ENCODE measurements at regions not wholly inside any gene's neighbourhood (a gene's known extent, or its start where the extent isn't known, plus 50 kb on each side); places are given as distances from the start of the nearest gene placed in this dataset.

GRCh38 chr9:90331826-90332575 lies 310.6 kb downstream of the DIRAS2 start:
- DNase-seq (ENCODE audit: low spot score): no peak

- no peak for DNase-seq (ENCODE audit: low spot score)
Observed at GRCh38 chr9:90333226-90333625, 309.4 kb downstream of the DIRAS2 start.

DNA sequence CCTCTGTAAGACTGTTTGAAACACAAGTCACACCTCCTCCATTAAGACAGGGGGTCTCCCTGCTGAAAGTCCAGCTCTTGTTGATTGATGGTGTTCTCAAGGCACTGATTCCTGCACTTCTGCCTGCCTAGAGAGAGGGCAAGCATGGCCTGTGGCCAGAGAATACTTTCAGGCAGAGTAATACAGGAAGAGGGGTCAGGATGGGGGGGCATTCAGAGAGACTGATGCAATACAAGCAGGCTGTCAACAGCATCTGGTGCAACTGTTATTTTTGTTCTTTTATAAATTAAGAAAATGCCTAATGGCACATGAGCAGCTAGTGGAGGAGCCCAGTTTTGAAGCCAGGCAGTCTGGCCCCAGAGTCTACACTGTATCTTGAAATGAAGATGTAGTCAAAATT lies 302.2 kb downstream of the DIRAS2 start:
- no peak for DNase-seq (ENCODE audit: low spot score)

GRCh38 chr9:90342607-90343006 lies 300.0 kb downstream of the DIRAS2 start:
- DNase-seq (ENCODE audit: low spot score): no peak

DNA sequence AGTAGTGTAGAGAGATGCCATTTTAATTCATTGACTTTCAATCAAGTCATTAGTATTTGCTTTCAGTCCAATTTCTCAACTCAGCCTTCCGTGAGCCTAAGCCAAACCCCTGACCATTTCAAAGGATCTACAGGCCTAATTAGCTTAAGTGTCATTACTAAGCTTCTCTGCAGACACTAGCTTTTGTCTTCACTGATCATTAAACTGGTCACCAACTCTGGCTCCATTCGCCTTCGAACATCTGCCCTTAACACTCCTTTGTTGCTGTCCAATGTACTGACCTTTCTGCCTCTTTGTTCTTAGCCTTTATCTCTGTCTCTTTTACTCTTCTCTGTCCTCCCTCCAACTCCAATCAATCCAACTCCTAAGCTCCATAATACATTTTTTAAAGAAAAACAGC lies 299.3 kb downstream of the DIRAS2 start:
- DNase-seq (ENCODE audit: low spot score): no peak

DNA sequence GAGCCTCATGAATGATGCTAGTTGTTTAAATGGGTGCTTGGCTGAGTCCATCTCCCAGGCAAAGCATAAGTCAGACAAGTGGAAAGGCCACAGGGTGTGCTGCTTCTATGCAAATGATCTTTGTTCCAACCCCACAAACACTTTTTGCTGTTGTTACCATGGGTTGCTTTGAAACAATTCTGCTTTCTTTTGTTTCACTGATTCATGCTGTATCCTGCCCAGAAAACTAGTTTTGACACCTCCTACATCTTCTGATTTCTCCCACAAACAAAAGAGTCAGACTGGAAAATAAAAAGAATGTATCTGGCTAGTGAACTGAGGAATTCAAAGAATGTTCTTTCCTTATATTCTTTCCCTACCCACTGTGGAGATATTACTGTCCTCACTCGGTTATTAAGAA lies 298.6 kb downstream of the DIRAS2 start:
- no peak for DNase-seq (ENCODE audit: low spot score)

DNA sequence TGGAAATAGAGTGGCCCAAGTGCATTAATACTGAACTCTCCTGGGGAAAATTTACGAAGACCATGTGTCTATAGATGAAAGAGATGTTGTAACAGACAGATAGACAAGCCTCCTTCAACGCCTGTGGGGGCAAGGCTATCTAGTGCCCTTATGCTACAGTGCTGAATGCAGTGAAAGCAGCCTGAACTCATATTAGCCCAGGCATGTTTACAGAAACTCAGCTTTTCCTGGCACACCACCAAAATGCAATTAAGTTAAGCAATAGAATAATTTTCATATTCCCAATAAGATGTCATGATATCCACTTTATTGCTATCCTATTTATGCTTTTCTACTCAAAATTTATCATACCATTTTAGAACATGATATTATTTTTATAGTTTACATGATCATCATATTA lies 277.0 kb downstream of the DIRAS2 start:
- DNase-seq (ENCODE audit: low spot score): no peak

- DNase-seq (ENCODE audit: low spot score): no peak
Observed at GRCh38 chr9:90368241-90368640, 274.4 kb downstream of the DIRAS2 start.

GRCh38 chr9:90368928-90369327 lies 273.7 kb downstream of the DIRAS2 start:
- no peak for DNase-seq (ENCODE audit: low spot score)

DNA sequence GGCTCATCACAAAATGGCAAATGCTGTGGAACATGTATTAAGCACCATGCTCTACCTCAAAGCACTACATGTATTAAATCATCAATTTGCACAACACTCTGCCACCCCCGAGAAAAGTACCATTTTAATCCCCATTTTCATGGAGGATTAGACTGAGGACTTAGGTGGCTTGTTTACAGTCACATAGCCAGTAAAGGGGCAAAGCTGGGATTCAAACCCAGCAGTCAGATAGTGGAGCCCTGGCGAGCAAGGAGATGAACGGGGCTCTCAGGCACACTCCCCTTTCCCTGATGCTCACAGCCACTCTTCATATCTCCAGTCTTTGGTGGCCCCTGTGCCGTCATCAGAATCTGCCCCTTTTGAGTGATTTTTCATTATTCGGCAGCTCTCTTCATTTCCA lies 262.9 kb downstream of the DIRAS2 start:
- no peak for DNase-seq (ENCODE audit: low spot score)

- no peak for DNase-seq (ENCODE audit: low spot score)
Observed at GRCh38 chr9:90385146-90385545, 257.5 kb downstream of the DIRAS2 start.

DNA sequence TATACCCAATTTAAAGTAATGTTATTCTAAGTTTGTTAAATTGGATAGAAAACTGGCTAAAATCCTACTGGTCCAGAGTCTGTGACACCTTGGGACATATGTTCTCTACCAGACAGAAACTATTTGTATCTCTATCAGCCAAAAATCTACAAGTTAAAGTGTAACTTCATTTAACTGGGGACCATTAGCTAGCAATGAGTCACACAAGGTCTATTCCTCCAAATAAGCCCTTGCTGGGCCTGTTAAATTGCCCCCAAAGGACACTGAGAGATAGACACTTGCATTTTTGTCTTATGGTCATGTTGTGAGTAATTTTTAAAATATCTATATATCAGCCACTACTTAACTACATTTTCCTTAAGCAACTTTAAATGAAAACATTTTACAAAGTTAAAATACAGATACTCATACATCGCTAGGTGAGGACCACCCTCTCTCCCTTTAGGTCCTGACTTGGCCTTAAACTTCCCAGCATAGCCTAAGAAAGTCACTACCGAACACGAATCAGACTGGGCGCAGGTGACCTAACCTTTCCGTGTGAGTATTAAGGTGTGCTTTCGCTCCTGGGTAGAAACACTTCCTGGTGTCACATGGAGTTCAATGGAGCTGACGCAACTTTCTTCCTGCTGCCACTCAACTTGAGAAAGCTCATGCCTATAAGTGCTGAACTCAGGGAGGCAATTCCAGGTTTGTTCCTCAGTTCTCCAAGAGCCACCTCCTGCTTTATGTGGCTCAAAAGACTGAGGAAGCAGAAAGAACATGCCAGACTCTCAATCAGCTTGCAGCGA lies 249.1 kb downstream of the DIRAS2 start:
- DNase-seq (ENCODE audit: low spot score): no peak

- no peak for DNase-seq (ENCODE audit: low spot score)
Observed at GRCh38 chr9:90394871-90395270, 247.8 kb downstream of the DIRAS2 start.

DNA sequence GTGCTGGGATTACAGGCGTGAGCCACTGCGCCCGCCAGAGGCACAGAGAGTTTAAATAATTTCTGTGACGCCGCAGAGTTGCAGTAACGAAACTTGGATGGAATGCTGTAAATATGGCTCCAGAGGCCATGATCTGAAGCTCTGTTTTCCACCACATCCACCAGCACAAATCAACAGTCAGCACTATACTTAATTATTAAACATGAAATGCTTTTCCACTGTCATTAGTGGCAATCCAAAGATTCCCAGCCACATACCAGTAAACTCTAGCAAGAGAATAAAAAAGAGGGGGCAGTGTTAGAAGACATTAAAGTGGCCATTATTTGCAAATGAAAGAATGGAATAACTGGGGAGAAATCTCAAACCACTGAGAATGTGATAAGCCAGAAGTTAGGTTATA lies 242.5 kb downstream of the DIRAS2 start:
- DNase-seq (ENCODE audit: low spot score): no peak

DNA sequence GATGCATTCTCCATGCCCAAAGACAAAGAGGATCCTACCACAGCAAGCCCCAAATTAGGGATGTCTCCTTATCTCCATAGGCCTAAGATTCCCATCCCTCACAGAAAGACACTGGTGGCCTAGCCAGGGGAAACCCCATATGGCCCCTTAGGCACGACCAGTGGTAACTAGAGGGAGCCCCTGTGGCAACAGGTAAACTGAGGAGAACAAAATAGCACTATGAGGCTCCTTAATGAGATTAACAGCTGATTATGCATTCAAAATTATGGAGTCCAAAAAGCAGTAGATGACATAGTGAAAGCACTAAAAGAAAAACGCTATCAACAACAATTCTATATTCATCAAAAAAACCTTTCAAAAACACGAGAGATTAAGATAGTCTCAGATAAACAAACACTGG lies 234.0 kb downstream of the DIRAS2 start:
- no peak for DNase-seq (ENCODE audit: low spot score)

GRCh38 chr9:90419221-90419851 lies 223.3 kb downstream of the DIRAS2 start:
- no peak for DNase-seq (ENCODE audit: low spot score)

- DNase-seq (ENCODE audit: low spot score): no peak
Observed at GRCh38 chr9:90420211-90420610, 222.4 kb downstream of the DIRAS2 start.

GRCh38 chr9:90420768-90421513 lies 221.7 kb downstream of the DIRAS2 start:
- DNase-seq (ENCODE audit: low spot score): no peak

GRCh38 chr9:90421786-90422185 lies 220.8 kb downstream of the DIRAS2 start:
- no peak for DNase-seq (ENCODE audit: low spot score)

DNA sequence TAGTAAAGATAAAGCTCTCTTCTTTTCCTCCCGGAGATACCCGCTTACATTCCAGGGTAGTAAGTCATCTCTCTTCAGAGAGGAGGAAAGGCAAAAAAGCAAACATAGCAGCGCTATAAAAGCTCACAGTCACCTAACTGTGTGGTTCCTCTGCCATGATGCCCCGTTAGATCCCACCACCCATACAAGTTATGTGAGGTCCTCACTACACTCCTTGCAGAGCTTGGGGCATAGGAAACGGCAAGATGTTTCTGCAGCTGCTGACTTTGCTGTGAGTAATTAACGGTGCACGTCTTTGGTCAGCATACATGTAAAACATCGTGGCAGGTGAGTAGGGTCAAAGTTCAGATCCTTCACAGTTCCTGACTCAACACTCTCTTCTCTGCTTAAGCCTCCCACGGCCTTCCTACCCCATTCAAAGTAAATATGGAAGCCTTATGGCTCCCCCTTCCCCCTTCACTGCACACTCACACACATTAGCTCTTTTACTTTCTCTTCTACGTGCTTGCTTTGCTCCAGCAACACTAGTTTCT lies 218.9 kb downstream of the DIRAS2 start:
- DNase-seq (ENCODE audit: low spot score): no peak

DNA sequence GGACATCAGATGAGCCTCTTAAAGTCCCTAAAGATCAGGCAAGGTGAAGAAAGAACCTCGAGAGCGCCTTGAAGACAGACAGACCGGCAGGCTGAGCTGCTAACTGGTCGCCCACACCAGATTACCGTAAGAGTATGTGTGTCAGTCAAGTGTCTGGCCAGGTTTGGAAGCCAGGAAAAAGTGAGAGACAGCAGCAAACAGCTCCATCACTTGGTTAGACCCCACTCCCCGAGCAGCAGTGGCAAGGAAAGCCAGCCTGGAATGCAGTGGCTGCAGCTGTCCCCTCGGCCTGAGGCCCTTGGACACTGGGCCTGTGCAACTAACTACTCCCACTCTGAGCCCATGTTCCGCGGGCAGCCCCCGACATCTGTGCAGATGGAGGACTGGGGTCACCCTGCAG lies 214.1 kb downstream of the DIRAS2 start:
- no peak for DNase-seq (ENCODE audit: low spot score)
